ENCODE measurements at regions not wholly inside any gene's neighbourhood (a gene's known extent, or its start where the extent isn't known, plus 50 kb on each side); places are given as distances from the start of the nearest gene placed in this dataset.

- H3K27ac ChIP-seq, result no peak overlapping the region
- no peak for TF ChIP-seq CTCF (conservative IDR thresholded peaks at IDR 0.05)
Observed at GRCh38 chr2:11055679-11056215, 99.5 kb upstream of the SLC66A3 start.

GRCh38 chr2:11056614-11057013, 98.7 kb upstream of the SLC66A3 start:
- H3K27ac ChIP-seq, result no peak overlapping the region
- TF ChIP-seq CTCF (conservative IDR thresholded peaks at IDR 0.05) (no peak), ZFX (IDR thresholded peaks at IDR 0.05) (no peak)

- no peak overlapping the region for H3K27ac ChIP-seq
- TF ChIP-seq CTCF (conservative IDR thresholded peaks at IDR 0.05) (no peak), ZFX (IDR thresholded peaks at IDR 0.05) (no peak)
Observed at GRCh38 chr2:11057031-11057430, 98.2 kb upstream of the SLC66A3 start.

GRCh38 chr2:11058129-11058528, 97.1 kb upstream of the SLC66A3 start:
- no peak for TF ChIP-seq CTCF (conservative IDR thresholded peaks at IDR 0.05)
- TF ChIP-seq ZFX (IDR thresholded peaks at IDR 0.05), result no peak

GRCh38 chr2:11060376-11061169, 94.7 kb upstream of the SLC66A3 start:
- H3K27ac ChIP-seq, result no peak overlapping the region
- TF ChIP-seq CTCF (conservative IDR thresholded peaks at IDR 0.05), result no peak
- TF ChIP-seq ZFX (IDR thresholded peaks at IDR 0.05), result no peak

More at GRCh38 chr2:11058129-11058528, 97.1 kb upstream of the SLC66A3 start:
- H3K27ac ChIP-seq, result no peak overlapping the region

- H3K27ac ChIP-seq, result peak overlapping the region; percentile 28
- TF ChIP-seq ZFX (IDR thresholded peaks at IDR 0.05) (no peak), CTCF (conservative IDR thresholded peaks at IDR 0.05) (no peak)
Observed at GRCh38 chr2:11065833-11066485, 89.3 kb upstream of the SLC66A3 start.

Measured in C4-2B (cell line).